GM23248 (cell line): ENCODE measurements at regions not wholly inside any gene's neighbourhood (a gene's known extent, or its start where the extent isn't known, plus 50 kb on each side); places are given as distances from the start of the nearest gene placed in this dataset.

Experiments
- DNase-seq: peaks from one replicate; pipeline ENCODE4 v3.0.0-alpha.2; 2015
- H2AFZ ChIP-seq: fragments of 200-600 bp; sonication (generic); 2 replicates; pipeline ENCODE4 v1.6.1; 2016; ENCODE audit warnings: antibody characterized with exemption
- H3F3A ChIP-seq: fragments of 200-600 bp; sonication (generic); 2 replicates; pipeline ENCODE4 v1.6.1; 2016; ENCODE audit warnings: mild to moderate bottlenecking, antibody characterized with exemption, mixed run types; ENCODE audit not compliant: insufficient read depth
- H3K27ac ChIP-seq: fragments of 200-600 bp; sonication (generic); 2 replicates; pipeline ENCODE4 v1.5.1; 2016; ENCODE audit warnings: mild to moderate bottlenecking
- H3K27me3 ChIP-seq: fragments of 200-600 bp; sonication (generic); replicated peaks from 2 replicates; pipeline ENCODE4 v1.6.1; 2016; ENCODE audit warnings: mild to moderate bottlenecking; ENCODE audit not compliant: insufficient read depth
- H3K36me3 ChIP-seq: fragments of 200-600 bp; sonication (generic); 2 replicates; pipeline ENCODE4 v1.6.1; 2016; ENCODE audit warnings: low read depth, mild to moderate bottlenecking
- H3K4me1 ChIP-seq: fragments of 200-600 bp; sonication (generic); 2 replicates; pipeline ENCODE4 v1.6.1; 2016; ENCODE audit warnings: mild to moderate bottlenecking; ENCODE audit not compliant: insufficient read depth
- H3K4me2 ChIP-seq: fragments of 200-600 bp; sonication (generic); one replicate; pipeline ENCODE4 v1.6.1; 2016; ENCODE audit warnings: mild to moderate bottlenecking; ENCODE audit not compliant: unreplicated experiment
- H3K4me3 ChIP-seq: fragments of 200-600 bp; sonication (generic); 2 replicates; pipeline ENCODE4 v1.5.1; 2016; ENCODE audit warnings: mild to moderate bottlenecking
- H3K79me2 ChIP-seq: fragments of 200-600 bp; sonication (generic); 2 replicates; pipeline ENCODE4 v1.6.1; 2016; ENCODE audit warnings: mild to moderate bottlenecking; ENCODE audit not compliant: insufficient read depth
- H3K9ac ChIP-seq: fragments of 200-600 bp; sonication (generic); 2 replicates; pipeline ENCODE4 v1.6.1; 2016; ENCODE audit warnings: mild to moderate bottlenecking
- H3K9me2 ChIP-seq: fragments of 200-600 bp; sonication (generic); 2 replicates; pipeline ENCODE4 v1.6.1; 2016; ENCODE audit warnings: mixed run types, mild to moderate bottlenecking, moderate library complexity; ENCODE audit not compliant: insufficient read depth
- H3K9me3 ChIP-seq: fragments of 200-600 bp; sonication (generic); one replicate; pipeline ENCODE4 v1.6.1; 2017; ENCODE audit warnings: low read depth
- H4K20me1 ChIP-seq: fragments of 200-600 bp; sonication (generic); 2 replicates; pipeline ENCODE4 v1.6.0; 2016; ENCODE audit not compliant: insufficient read depth
- EZH2 ChIP-seq: fragments of 200-600 bp; sonication (generic); IDR thresholded peaks from 2 replicates; pipeline ENCODE4 v1.6.1; 2018; ENCODE audit warnings: antibody characterized with exemption, mild to moderate bottlenecking; ENCODE audit not compliant: insufficient read depth, poor library complexity, severe bottlenecking
- EZH2phosphoT487 ChIP-seq: fragments of 200-600 bp; sonication (generic); IDR thresholded peaks from 2 replicates; pipeline ENCODE4 v1.6.1; 2018; ENCODE audit warnings: antibody characterized with exemption, moderate library complexity, mild to moderate bottlenecking, low read depth; ENCODE audit not compliant: insufficient read depth
- WGBS, 2 experiments: methylation state at CpG; one replicate each; pipeline ENCODE4 v1.1.6; 2015 to 2017; ENCODE audit warnings: low lambda C conversion rate in 2 of 2, low coverage in 1 of 2; ENCODE audit errors: missing lambda C conversion rate in 2 of 2; 5-methylcytosine and 5-hydroxymethylcytosine counted together
- in situ Hi-C: fragments of 300-500 bp; cut with MboI; formaldehyde crosslinking; loops from 2 replicates; pipeline ENCODE4 v1.15.0; 2020

- no peaks in the 10 kb centered on the region for H3K79me2 ChIP-seq
- H3K4me2 ChIP-seq, result no peak overlapping the region
- 4 to 12% methylated on average over 3 of the region's 3 CpGs for WGBS, 2 experiments
- no peaks in the 10 kb centered on the region for H3K4me1 ChIP-seq
- no peak for DNase-seq
- TF ChIP-seq EZH2, result no peak
- no peak for TF ChIP-seq EZH2phosphoT487
- H3K27me3 ChIP-seq, result no peaks in the 10 kb centered on the region
- no peak overlapping the region for H2AFZ ChIP-seq
- H3K4me3 ChIP-seq, result no peak overlapping the region
- no peaks in the 10 kb centered on the region for H3K9me3 ChIP-seq
- no peaks in the 10 kb centered on the region for H3K36me3 ChIP-seq
- H3K27ac ChIP-seq, result no peak overlapping the region
- no peak overlapping the region for H3K9ac ChIP-seq
- no peaks in the 10 kb centered on the region for H3K9me2 ChIP-seq
- in situ Hi-C loops, result no loop called here
- H3F3A ChIP-seq, result no peaks in the 10 kb centered on the region
- no peaks in the 10 kb centered on the region for H4K20me1 ChIP-seq
Observed at GRCh38 chr13:59538512-59538911, 625.2 kb downstream of the DIAPH3 start.

GRCh38 chr13:59542303-59542702, 621.4 kb downstream of the DIAPH3 start:
- no peak overlapping the region for H3K4me3 ChIP-seq
- no peaks in the 10 kb centered on the region for H3F3A ChIP-seq
- DNase-seq, result no peak
- H3K9me3 ChIP-seq, result no peaks in the 10 kb centered on the region
- H3K27ac ChIP-seq, result no peak overlapping the region
- H2AFZ ChIP-seq, result no peak overlapping the region
- no peaks in the 10 kb centered on the region for H3K27me3 ChIP-seq
- no peaks in the 10 kb centered on the region for H3K4me1 ChIP-seq
- H3K9ac ChIP-seq, result no peak overlapping the region
- H3K4me2 ChIP-seq, result no peak overlapping the region
- no peaks in the 10 kb centered on the region for H3K9me2 ChIP-seq
- in situ Hi-C loops, result no loop called here
- no peak for TF ChIP-seq EZH2
- TF ChIP-seq EZH2phosphoT487, result no peak
- H4K20me1 ChIP-seq, result no peaks in the 10 kb centered on the region
- no peaks in the 10 kb centered on the region for H3K79me2 ChIP-seq
- H3K36me3 ChIP-seq, result no peaks in the 10 kb centered on the region

- no peak overlapping the region for H3K4me3 ChIP-seq
- H3K4me2 ChIP-seq, result no peak overlapping the region
- H4K20me1 ChIP-seq, result no peaks in the 10 kb centered on the region
- in situ Hi-C loops, result no loop called here
- 17 to 19% methylated on average over 1 of the region's 1 CpG for WGBS, 2 experiments
- H3K9me3 ChIP-seq, result no peaks in the 10 kb centered on the region
- no peak for DNase-seq
- H3K9me2 ChIP-seq, result no peaks in the 10 kb centered on the region
- H3K79me2 ChIP-seq, result no peaks in the 10 kb centered on the region
- H3K9ac ChIP-seq, result no peak overlapping the region
- no peaks in the 10 kb centered on the region for H3K27me3 ChIP-seq
- TF ChIP-seq EZH2, result no peak
- TF ChIP-seq EZH2phosphoT487, result no peak
- H3K36me3 ChIP-seq, result no peaks in the 10 kb centered on the region
- no peak overlapping the region for H2AFZ ChIP-seq
- no peak overlapping the region for H3K27ac ChIP-seq
- H3K4me1 ChIP-seq, result no peaks in the 10 kb centered on the region
- H3F3A ChIP-seq, result no peaks in the 10 kb centered on the region
Observed at GRCh38 chr13:59543418-59543817, 620.3 kb downstream of the DIAPH3 start.

GRCh38 chr13:59545007-59545406, 618.7 kb downstream of the DIAPH3 start:
- Histone ChIP-seq H3K36me3 (no peaks in the 10 kb centered on the region), H2AFZ (no peak overlapping the region), H3K4me1 (no peaks in the 10 kb centered on the region), H3F3A (no peaks in the 10 kb centered on the region), H3K27ac (no peak overlapping the region), H3K4me3 (no peak overlapping the region), H4K20me1 (no peaks in the 10 kb centered on the region), H3K9ac (no peak overlapping the region), H3K4me2 (no peak overlapping the region), H3K9me2 (no peaks in the 10 kb centered on the region), H3K27me3 (no peaks in the 10 kb centered on the region), H3K79me2 (no peaks in the 10 kb centered on the region), H3K9me3 (no peaks in the 10 kb centered on the region)
- WGBS, 2 experiments, result 14 to 21% methylated on average over 1 of the region's 1 CpG
- no peak for DNase-seq
- in situ Hi-C loops, result no loop called here
- TF ChIP-seq EZH2, result no peak

- no peaks in the 10 kb centered on the region for H3K36me3 ChIP-seq
- H3K4me3 ChIP-seq, result no peak overlapping the region
- H3K4me1 ChIP-seq, result no peaks in the 10 kb centered on the region
- TF ChIP-seq EZH2, result no peak
- TF ChIP-seq EZH2phosphoT487, result no peak
- H3K27me3 ChIP-seq, result no peaks in the 10 kb centered on the region
- H3K9ac ChIP-seq, result no peak overlapping the region
- H3K4me2 ChIP-seq, result no peak overlapping the region
- H3K79me2 ChIP-seq, result no peaks in the 10 kb centered on the region
- no peaks in the 10 kb centered on the region for H3K9me3 ChIP-seq
- 6 to 25% methylated on average over 1 of the region's 1 CpG for WGBS, 2 experiments
- H3K27ac ChIP-seq, result no peak overlapping the region
- DNase-seq, result no peak
- no peaks in the 10 kb centered on the region for H4K20me1 ChIP-seq
- no peaks in the 10 kb centered on the region for H3K9me2 ChIP-seq
- H2AFZ ChIP-seq, result no peak overlapping the region
- in situ Hi-C loops, result no loop called here
- H3F3A ChIP-seq, result no peaks in the 10 kb centered on the region
Observed at GRCh38 chr13:59546178-59546577, 617.5 kb downstream of the DIAPH3 start.
